ENCODE measurements at regions not wholly inside any gene's neighbourhood (a gene's known extent, or its start where the extent isn't known, plus 50 kb on each side); places are given as distances from the start of the nearest gene placed in this dataset.

GRCh38 chr12:92438641-92439419 lies 264.0 kb upstream of the PLEKHG7 start:
- DNase-seq (ENCODE audit: extremely low read depth, low read depth) = no peak

- DNase-seq (ENCODE audit: extremely low read depth, low read depth) = no peak
Observed at GRCh38 chr12:92437452-92437851, 265.3 kb upstream of the PLEKHG7 start.

- DNase-seq (ENCODE audit: extremely low read depth, low read depth) = no peak
Observed at GRCh38 chr12:92436856-92437255, 265.9 kb upstream of the PLEKHG7 start.

- DNase-seq (ENCODE audit: extremely low read depth, low read depth) = no peak
Observed at GRCh38 chr12:92434607-92435025, 268.2 kb upstream of the PLEKHG7 start.

GRCh38 chr12:92432724-92433441 lies 269.9 kb upstream of the PLEKHG7 start:
- no peak for DNase-seq (ENCODE audit: extremely low read depth, low read depth)

- DNase-seq (ENCODE audit: extremely low read depth, low read depth) = no peak
Observed at GRCh38 chr12:92431146-92431545, 271.6 kb upstream of the PLEKHG7 start.

GRCh38 chr12:92426332-92426731 lies 276.5 kb upstream of the PLEKHG7 start:
- DNase-seq (ENCODE audit: extremely low read depth, low read depth) = no peak

GRCh38 chr12:92425165-92425564 lies 277.6 kb upstream of the PLEKHG7 start:
- DNase-seq (ENCODE audit: extremely low read depth, low read depth) = no peak

GRCh38 chr12:92424338-92424737 lies 278.5 kb upstream of the PLEKHG7 start:
- DNase-seq (ENCODE audit: extremely low read depth, low read depth) = no peak

- DNase-seq (ENCODE audit: extremely low read depth, low read depth) = no peak
Observed at GRCh38 chr12:92421701-92422100, 276.1 kb upstream of the BTG1 start.

- no peak for DNase-seq (ENCODE audit: extremely low read depth, low read depth)
Observed at GRCh38 chr12:92421042-92421441, 275.4 kb upstream of the BTG1 start.

- no peak for DNase-seq (ENCODE audit: extremely low read depth, low read depth)
Observed at GRCh38 chr12:92419201-92419600, 273.6 kb upstream of the BTG1 start.

- DNase-seq (ENCODE audit: extremely low read depth, low read depth) = no peak
Observed at GRCh38 chr12:92418381-92418780, 272.7 kb upstream of the BTG1 start.

GRCh38 chr12:92417373-92417772 lies 271.7 kb upstream of the BTG1 start:
- DNase-seq (ENCODE audit: extremely low read depth, low read depth) = no peak

- DNase-seq (ENCODE audit: extremely low read depth, low read depth) = no peak
Observed at GRCh38 chr12:92416385-92416812, 270.8 kb upstream of the BTG1 start.

- DNase-seq (ENCODE audit: extremely low read depth, low read depth) = no peak
Observed at GRCh38 chr12:92414170-92415070, 268.8 kb upstream of the BTG1 start.

- DNase-seq (ENCODE audit: extremely low read depth, low read depth) = no peak
Observed at GRCh38 chr12:92413286-92413685, 267.6 kb upstream of the BTG1 start.

GRCh38 chr12:92412856-92413255 lies 267.2 kb upstream of the BTG1 start:
- DNase-seq (ENCODE audit: extremely low read depth, low read depth) = no peak

GRCh38 chr12:92411687-92412086 lies 266.0 kb upstream of the BTG1 start:
- no peak for DNase-seq (ENCODE audit: extremely low read depth, low read depth)

GRCh38 chr12:92408072-92408900 lies 262.6 kb upstream of the BTG1 start:
- peak; percentile 24 for DNase-seq (ENCODE audit: extremely low read depth, low read depth)

Measured in NCI-H460 (cell line).